Stomach (tissue), 4 donors: ENCODE measurements at regions not wholly inside any gene's neighbourhood (a gene's known extent, or its start where the extent isn't known, plus 50 kb on each side); places are given as distances from the start of the nearest gene placed in this dataset.

Experiments
- CTCF ChIP-seq, 7 experiments: fragments of 450-650 bp in 4 of 7; fragments of 200-600 bp in 3 of 7; sonication (generic) in 3 of 7; IDR thresholded peaks; one replicate each; pipeline ENCODE4 v1.5.1; 2016 to 2019; ENCODE audit warnings: antibody characterized with exemption in 7 of 7, control low read depth in 2 of 7, mild to moderate bottlenecking in 1 of 7
- POLR2A ChIP-seq, 4 donors: fragments of 450-650 bp; IDR thresholded peaks; one replicate each; pipeline ENCODE4 v1.6.1; 2016; ENCODE audit warnings: antibody characterized with exemption in 4 of 4, control low read depth in 2 of 4, mild to moderate bottlenecking in 1 of 4, moderate library complexity in 1 of 4

GRCh38 chr9:27747450-27747849 lies 174.2 kb upstream of the C9orf72 start:
- no peak for TF ChIP-seq CTCF (IDR thresholded peaks at IDR 0.05)
- no peak for TF ChIP-seq POLR2A (IDR thresholded peaks at IDR 0.05)
